ENCODE measurements at regions not wholly inside any gene's neighbourhood (a gene's known extent, or its start where the extent isn't known, plus 50 kb on each side); places are given as distances from the start of the nearest gene placed in this dataset.
"Not testable (repeated sequence)": the region's sequence is repeated elsewhere in the genome, so short reads cannot be mapped to it uniquely, and the experiment has no call there.

DNA sequence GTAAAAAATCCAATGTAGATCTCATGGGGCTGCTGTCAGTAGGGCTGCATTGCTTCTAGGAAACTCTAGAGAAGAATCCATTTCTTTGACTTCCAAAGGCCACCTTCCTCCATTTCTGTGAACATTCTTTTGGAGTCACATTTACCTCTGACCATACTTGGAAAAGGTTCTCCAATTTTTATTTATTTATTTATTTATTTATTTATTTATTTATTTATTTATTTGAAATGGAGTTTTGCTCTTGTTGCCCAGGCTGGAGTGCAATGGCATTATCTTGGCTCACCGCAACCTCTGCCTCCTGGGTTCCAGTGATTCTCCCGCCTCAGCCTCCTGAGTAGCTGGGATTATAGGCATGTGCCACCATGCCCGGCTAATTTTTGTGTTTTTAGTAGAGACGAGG, 208.7 kb upstream of the GAP43 start:
- TF ChIP-seq ZNF274 (IDR thresholded peaks at IDR 0.05; ENCODE audit: insufficient read depth, insufficient read length); POLR2AphosphoS5 (IDR thresholded peaks at IDR 0.05; ENCODE audit: low read length); SMAD1 (IDR thresholded peaks at IDR 0.05; ENCODE audit: low read depth, partially characterized antibody); TARDBP (IDR thresholded peaks at IDR 0.05; ENCODE audit: borderline replicate concordance); ESRRA (IDR thresholded peaks at IDR 0.05; ENCODE audit: low read length); BRCA1 (IDR thresholded peaks at IDR 0.05; ENCODE audit: low read depth, low read length); EGR1 (IDR thresholded peaks at IDR 0.05; ENCODE audit: borderline replicate concordance in 1 of 2, low read depth in 2 of 2, low read length in 2 of 2); CHD1 (IDR thresholded peaks at IDR 0.05; ENCODE audit: low read depth, low read length); POLR2A (IDR thresholded peaks at IDR 0.05; ENCODE audit: low read depth, low read length): not testable (repeated sequence)
- TF ChIP-seq, protein P1, sequence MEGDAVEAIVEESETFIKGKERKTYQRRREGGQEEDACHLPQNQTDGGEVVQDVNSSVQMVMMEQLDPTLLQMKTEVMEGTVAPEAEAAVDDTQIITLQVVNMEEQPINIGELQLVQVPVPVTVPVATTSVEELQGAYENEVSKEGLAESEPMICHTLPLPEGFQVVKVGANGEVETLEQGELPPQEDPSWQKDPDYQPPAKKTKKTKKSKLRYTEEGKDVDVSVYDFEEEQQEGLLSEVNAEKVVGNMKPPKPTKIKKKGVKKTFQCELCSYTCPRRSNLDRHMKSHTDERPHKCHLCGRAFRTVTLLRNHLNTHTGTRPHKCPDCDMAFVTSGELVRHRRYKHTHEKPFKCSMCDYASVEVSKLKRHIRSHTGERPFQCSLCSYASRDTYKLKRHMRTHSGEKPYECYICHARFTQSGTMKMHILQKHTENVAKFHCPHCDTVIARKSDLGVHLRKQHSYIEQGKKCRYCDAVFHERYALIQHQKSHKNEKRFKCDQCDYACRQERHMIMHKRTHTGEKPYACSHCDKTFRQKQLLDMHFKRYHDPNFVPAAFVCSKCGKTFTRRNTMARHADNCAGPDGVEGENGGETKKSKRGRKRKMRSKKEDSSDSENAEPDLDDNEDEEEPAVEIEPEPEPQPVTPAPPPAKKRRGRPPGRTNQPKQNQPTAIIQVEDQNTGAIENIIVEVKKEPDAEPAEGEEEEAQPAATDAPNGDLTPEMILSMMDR (IDR thresholded peaks at IDR 0.05 in 2 of 3, conservative IDR thresholded peaks at IDR 0.05 in 1 of 3; ENCODE audit: control insufficient read depth in 2 of 3, extremely low read depth in 1 of 3, insufficient read depth in 1 of 3, low read depth in 3 of 3, low read length in 3 of 3), result not testable (repeated sequence)
- TF ChIP-seq, protein P2, sequence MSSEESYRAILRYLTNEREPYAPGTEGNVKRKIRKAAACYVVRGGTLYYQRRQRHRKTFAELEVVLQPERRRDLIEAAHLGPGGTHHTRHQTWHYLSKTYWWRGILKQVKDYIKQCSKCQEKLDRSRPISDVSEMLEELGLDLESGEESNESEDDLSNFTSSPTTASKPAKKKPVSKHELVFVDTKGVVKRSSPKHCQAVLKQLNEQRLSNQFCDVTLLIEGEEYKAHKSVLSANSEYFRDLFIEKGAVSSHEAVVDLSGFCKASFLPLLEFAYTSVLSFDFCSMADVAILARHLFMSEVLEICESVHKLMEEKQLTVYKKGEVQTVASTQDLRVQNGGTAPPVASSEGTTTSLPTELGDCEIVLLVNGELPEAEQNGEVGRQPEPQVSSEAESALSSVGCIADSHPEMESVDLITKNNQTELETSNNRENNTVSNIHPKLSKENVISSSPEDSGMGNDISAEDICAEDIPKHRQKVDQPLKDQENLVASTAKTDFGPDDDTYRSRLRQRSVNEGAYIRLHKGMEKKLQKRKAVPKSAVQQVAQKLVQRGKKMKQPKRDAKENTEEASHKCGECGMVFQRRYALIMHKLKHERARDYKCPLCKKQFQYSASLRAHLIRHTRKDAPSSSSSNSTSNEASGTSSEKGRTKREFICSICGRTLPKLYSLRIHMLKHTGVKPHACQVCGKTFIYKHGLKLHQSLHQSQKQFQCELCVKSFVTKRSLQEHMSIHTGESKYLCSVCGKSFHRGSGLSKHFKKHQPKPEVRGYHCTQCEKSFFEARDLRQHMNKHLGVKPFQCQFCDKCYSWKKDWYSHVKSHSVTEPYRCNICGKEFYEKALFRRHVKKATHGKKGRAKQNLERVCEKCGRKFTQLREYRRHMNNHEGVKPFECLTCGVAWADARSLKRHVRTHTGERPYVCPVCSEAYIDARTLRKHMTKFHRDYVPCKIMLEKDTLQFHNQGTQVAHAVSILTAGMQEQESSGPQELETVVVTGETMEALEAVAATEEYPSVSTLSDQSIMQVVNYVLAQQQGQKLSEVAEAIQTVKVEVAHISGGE (CRISPR knock-in tag; IDR thresholded peaks at IDR 0.05), result not testable (repeated sequence)
